ENCODE measurements at regions not wholly inside any gene's neighbourhood (a gene's known extent, or its start where the extent isn't known, plus 50 kb on each side); places are given as distances from the start of the nearest gene placed in this dataset.

DNA sequence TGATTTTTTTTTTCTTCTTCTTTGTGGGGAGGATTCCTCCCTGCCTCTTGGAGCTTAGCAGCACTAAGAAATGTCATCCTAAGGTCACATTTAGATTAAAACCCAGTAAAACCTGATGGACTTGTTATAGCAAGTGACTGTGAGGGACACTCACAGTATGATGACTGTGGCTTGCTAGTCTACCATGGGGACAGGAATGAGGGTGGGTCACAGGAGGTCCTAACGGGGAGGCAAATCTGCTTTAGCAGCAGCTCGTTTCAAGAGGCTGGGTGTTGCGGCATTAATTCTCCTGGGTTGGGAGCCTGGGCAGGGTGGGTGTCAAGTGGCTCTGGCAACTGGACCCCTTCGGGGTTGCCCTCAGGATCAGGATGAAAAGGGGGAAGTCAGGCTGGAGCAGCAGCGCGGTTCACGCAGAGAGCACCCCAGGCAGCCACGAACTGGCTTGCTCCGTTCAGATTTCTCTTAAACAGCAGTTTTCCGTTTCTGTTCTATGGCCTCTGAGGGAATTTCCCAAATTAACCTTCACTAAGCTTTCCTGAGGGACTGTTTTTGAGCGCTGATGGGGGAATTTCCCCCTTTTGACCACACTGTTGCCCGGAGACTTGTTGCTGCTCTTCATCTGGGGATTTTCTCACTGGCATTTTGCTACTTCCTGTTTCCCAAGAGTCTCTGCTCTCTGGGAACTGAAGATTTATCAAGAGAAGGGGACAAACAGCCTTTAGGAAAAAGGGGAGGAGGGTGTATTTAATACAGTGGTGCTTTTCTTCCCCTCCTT lies 59.8 kb upstream of the PELI1 start:
- TF ChIP-seq SIN3A (IDR thresholded peaks at IDR 0.05; ENCODE audit: borderline replicate concordance, insufficient read depth, low read length) (no peak), TAF1 (IDR thresholded peaks at IDR 0.05; ENCODE audit: borderline replicate concordance, insufficient read depth, low read length) (no peak), FOXP2 (optimal IDR thresholded peaks at IDR 0.05; ENCODE audit: borderline replicate concordance, extremely low read depth, extremely low read length, insufficient read depth) (no peak), POLR2AphosphoS5 (IDR thresholded peaks at IDR 0.05; ENCODE audit: low read depth, low read length) (no peak)
- TF ChIP-seq, protein P1, sequence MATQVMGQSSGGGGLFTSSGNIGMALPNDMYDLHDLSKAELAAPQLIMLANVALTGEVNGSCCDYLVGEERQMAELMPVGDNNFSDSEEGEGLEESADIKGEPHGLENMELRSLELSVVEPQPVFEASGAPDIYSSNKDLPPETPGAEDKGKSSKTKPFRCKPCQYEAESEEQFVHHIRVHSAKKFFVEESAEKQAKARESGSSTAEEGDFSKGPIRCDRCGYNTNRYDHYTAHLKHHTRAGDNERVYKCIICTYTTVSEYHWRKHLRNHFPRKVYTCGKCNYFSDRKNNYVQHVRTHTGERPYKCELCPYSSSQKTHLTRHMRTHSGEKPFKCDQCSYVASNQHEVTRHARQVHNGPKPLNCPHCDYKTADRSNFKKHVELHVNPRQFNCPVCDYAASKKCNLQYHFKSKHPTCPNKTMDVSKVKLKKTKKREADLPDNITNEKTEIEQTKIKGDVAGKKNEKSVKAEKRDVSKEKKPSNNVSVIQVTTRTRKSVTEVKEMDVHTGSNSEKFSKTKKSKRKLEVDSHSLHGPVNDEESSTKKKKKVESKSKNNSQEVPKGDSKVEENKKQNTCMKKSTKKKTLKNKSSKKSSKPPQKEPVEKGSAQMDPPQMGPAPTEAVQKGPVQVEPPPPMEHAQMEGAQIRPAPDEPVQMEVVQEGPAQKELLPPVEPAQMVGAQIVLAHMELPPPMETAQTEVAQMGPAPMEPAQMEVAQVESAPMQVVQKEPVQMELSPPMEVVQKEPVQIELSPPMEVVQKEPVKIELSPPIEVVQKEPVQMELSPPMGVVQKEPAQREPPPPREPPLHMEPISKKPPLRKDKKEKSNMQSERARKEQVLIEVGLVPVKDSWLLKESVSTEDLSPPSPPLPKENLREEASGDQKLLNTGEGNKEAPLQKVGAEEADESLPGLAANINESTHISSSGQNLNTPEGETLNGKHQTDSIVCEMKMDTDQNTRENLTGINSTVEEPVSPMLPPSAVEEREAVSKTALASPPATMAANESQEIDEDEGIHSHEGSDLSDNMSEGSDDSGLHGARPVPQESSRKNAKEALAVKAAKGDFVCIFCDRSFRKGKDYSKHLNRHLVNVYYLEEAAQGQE (IDR thresholded peaks at IDR 0.05; ENCODE audit: insufficient read depth in 1 of 2, low read depth in 2 of 2, low read length in 2 of 2) = no peak

DNA sequence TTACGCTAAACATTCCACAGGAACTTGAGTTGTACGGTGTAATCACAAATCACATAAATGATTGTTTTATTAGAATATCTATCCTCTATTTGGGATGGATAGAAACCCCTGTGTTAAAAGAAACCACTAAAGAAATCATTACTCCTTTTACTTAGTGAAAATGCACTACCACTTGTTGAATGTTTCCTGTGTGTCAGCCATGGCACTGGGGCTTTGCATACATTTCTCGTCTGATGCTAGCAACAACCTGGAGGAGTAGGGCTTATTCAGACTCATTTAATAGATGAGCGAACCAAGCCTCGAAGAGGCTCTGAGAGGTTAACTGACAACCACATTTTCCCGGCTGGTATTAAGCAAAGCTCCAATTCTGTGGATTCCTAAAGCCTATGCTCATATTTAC lies 60.5 kb upstream of the PELI1 start:
- TF ChIP-seq FOXP2 (optimal IDR thresholded peaks at IDR 0.05; ENCODE audit: borderline replicate concordance, extremely low read depth, extremely low read length, insufficient read depth) = no peak
- TF ChIP-seq, protein P1 (IDR thresholded peaks at IDR 0.05; ENCODE audit: insufficient read depth in 1 of 2, low read depth in 2 of 2, low read length in 2 of 2) = no peak
- TF ChIP-seq SIN3A (IDR thresholded peaks at IDR 0.05; ENCODE audit: borderline replicate concordance, insufficient read depth, low read length) = no peak
- TF ChIP-seq TAF1 (IDR thresholded peaks at IDR 0.05; ENCODE audit: borderline replicate concordance, insufficient read depth, low read length) = no peak
- no peak for TF ChIP-seq POLR2AphosphoS5 (IDR thresholded peaks at IDR 0.05; ENCODE audit: low read depth, low read length)

DNA sequence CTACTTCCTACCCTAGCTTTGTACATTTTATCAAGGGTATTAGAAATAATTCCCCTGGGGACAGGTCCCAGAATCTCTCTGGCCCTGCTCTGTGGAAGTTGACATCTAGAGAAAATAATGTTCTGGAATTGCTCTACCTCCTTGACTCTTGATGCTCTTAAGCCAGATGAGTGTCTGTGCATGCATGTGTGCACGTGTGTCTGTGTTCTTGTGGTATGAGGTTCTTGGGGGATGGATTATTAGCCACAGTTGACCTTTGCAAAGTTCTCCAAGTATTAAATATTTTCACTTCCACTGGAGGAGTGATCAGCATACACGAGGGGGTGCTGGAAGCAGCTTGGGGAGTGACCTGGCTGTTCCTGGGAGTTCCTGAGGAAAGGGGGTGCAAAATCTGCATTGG lies 61.2 kb upstream of the PELI1 start:
- no peak for TF ChIP-seq POLR2AphosphoS5 (IDR thresholded peaks at IDR 0.05; ENCODE audit: low read depth, low read length)
- TF ChIP-seq SIN3A (IDR thresholded peaks at IDR 0.05; ENCODE audit: borderline replicate concordance, insufficient read depth, low read length) = no peak
- no peak for TF ChIP-seq TAF1 (IDR thresholded peaks at IDR 0.05; ENCODE audit: borderline replicate concordance, insufficient read depth, low read length)
- TF ChIP-seq, protein P1 (IDR thresholded peaks at IDR 0.05; ENCODE audit: insufficient read depth in 1 of 2, low read depth in 2 of 2, low read length in 2 of 2) = no peak

DNA sequence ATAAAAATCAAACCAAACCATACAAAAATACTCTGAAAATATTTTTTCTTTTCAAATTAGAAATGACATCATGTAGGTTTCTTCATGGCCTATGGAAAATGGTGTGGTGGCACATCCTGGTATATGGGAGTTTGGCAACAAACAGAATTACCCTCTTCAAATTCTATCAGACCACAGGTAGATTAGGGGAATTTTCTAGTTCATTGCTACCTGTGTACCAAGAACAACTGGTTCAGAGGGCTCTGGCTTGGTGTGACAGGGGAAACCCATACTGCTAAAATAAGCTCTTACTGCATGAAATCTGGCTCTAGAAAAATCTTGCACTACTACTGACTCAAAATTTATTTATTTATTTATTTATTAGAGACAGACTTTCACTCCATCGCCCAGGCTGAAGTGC lies 63.4 kb upstream of the PELI1 start:
- TF ChIP-seq TAF1 (IDR thresholded peaks at IDR 0.05; ENCODE audit: borderline replicate concordance, insufficient read depth, low read length) (no peak), FOXP2 (optimal IDR thresholded peaks at IDR 0.05; ENCODE audit: borderline replicate concordance, extremely low read depth, extremely low read length, insufficient read depth) (no peak), SIN3A (IDR thresholded peaks at IDR 0.05; ENCODE audit: borderline replicate concordance, insufficient read depth, low read length) (no peak), POLR2AphosphoS5 (IDR thresholded peaks at IDR 0.05; ENCODE audit: low read depth, low read length) (no peak)
- TF ChIP-seq, protein P1 (IDR thresholded peaks at IDR 0.05; ENCODE audit: insufficient read depth in 1 of 2, low read depth in 2 of 2, low read length in 2 of 2) = no peak

Data from PFSK-1 (cell line).